Esophagus (tissue), 2 donors: ENCODE measurements at regions not wholly inside any gene's neighbourhood (a gene's known extent, or its start where the extent isn't known, plus 50 kb on each side); places are given as distances from the start of the nearest gene placed in this dataset.

ENCODE experiments used
- H3K27ac ChIP-seq, 2 donors: one replicate each; pipeline ENCODE4 v1.5.1; 2013; ENCODE audit warnings: low read depth in 2 of 2, mild to moderate bottlenecking in 2 of 2, inconsistent platforms in 1 of 2, low read length in 1 of 2, moderate library complexity in 1 of 2
- H3K27me3 ChIP-seq, 2 donors: one replicate each; pipeline ENCODE4 v1.6.1; 2013; ENCODE audit warnings: low read length in 2 of 2, control low read depth in 1 of 2, mild to moderate bottlenecking in 1 of 2; ENCODE audit not compliant: insufficient read depth in 2 of 2, control insufficient read depth in 1 of 2
- H3K36me3 ChIP-seq, 2 donors: one replicate each; pipeline ENCODE4 v1.6.1; 2013; ENCODE audit warnings: low read length in 1 of 2; ENCODE audit not compliant: control insufficient read depth in 2 of 2, insufficient read depth in 2 of 2
- H3K4me1 ChIP-seq, 2 donors: one replicate each; pipeline ENCODE4 v1.6.1; 2013; ENCODE audit warnings: low read length in 1 of 2; ENCODE audit not compliant: control insufficient read depth in 2 of 2, insufficient read depth in 2 of 2
- H3K4me3 ChIP-seq, 2 donors: one replicate each; pipeline ENCODE4 v1.5.1; 2013; ENCODE audit warnings: low read length in 2 of 2, mild to moderate bottlenecking in 2 of 2, low read depth in 1 of 2, moderate library complexity in 1 of 2
- H3K9me3 ChIP-seq, 2 donors: one replicate each; pipeline ENCODE4 v1.6.1; 2013; ENCODE audit warnings: mild to moderate bottlenecking in 2 of 2, low read depth in 1 of 2, low read length in 1 of 2, moderate library complexity in 1 of 2; ENCODE audit not compliant: control insufficient read depth in 2 of 2, insufficient read depth in 1 of 2
- WGBS, 2 donors: extraction: QIAGEN DNeasy Blood & Tissue Kit; methylation state at CpG; one replicate each; pipeline ENCODE4 v1.1.7; 2013; 5-methylcytosine and 5-hydroxymethylcytosine counted together
- donor health status: healthy with polysubstance abuse.
- donor health status: Bipolar disorder and iron deficiency.

DNA sequence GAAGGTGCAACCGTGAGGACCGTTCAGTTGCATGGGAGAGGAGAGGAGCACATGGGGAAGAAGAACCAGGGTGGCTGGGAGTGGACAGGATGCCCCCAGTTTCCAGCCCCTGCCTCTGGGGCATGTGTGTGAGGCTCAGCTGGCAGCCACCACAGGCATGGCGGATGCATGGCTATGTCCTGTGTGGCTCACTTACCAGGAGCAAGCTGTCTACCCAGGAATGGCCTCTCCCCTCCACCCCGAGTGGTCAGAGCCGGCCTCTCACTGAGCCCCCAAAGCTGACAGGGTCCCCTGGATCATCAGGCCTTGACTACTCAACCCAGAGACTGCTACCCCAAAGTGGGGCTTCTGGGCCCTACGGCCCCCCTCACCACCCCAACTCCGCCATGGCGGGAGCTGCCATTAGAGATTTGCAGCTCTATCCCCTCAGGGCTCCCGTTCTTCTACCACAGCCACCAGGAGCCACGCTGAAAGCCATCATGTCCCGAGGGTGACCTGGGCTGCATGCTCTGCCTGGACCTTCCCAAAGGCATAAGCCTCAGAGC lies 65.3 kb downstream of the RHOB start:
- Histone ChIP-seq H3K27me3 (no peaks in the 10 kb centered on the region), H3K4me1 (peaks cover 4 to 10% of the 10 kb centered on the region in 2 donors), H3K4me3 (no peak overlapping the region), H3K36me3 (no peaks in the 10 kb centered on the region), H3K9me3 (no peaks in the 10 kb centered on the region), H3K27ac (no peak overlapping the region)
- 94 to 95% methylated on average over 11 of the region's 11 CpGs for WGBS, 2 donors

DNA sequence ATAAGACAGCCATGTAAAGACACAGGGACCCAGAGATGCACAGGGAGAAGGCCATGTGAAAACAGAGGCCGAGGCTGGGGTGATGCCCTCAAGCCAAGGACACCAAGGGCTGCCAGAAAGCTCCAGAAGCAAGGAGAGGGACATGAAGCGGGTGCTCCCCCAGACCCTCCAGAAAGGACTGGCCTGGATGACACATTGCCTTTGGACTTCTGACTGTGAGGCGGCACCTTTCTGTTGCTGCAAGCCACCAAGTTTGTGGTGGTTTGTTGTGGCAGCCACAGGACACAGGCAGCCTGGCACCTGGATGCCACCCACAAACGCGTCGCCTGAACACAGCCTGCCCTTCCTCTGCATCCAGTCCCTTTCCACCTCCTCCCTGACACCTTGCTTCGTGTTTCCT lies 67.1 kb downstream of the RHOB start:
- WGBS, 2 donors = 88 to 93% methylated on average over 7 of the region's 7 CpGs
- no peaks in the 10 kb centered on the region for H3K27me3 ChIP-seq
- peaks cover 4 to 10% of the 10 kb centered on the region in 2 donors for H3K4me1 ChIP-seq
- H3K9me3 ChIP-seq = no peaks in the 10 kb centered on the region
- no peak overlapping the region for H3K27ac ChIP-seq
- H3K4me3 ChIP-seq = no peak overlapping the region
- H3K36me3 ChIP-seq = no peaks in the 10 kb centered on the region

DNA sequence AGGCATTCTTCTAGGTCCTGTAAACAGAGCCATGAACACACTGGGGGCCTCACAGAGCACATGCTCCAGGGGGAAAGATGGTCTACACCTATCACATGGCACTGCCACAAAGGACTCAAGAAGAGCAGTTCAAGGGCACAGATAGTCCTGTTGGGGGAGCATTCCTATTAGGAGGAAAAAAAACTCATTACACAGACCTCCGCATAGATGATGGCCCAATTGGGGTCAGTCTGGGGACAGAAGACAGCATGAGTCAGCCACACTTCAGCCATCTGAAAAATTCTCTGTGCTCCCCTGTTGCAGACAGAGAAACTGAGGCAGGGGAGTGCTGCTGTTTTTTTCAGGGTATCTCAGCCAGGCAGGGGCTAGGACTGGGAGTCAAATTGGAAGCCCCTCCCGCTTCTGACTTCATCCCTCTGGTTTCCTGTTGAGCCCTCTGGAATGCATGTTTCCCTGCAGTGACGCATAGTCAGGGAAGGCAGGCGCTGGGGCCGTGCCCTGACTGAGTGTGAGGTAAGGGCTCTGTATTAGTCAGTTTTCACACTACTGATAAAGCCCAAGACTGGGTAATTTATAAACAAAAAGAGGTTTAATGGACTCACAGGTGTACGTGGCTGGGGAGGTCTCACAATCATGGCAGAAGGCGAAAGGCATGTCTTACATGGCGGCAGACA lies 67.9 kb downstream of the RHOB start:
- H3K36me3 ChIP-seq = no peaks in the 10 kb centered on the region
- H3K27ac ChIP-seq = no peak overlapping the region
- no peak overlapping the region for H3K4me3 ChIP-seq
- H3K9me3 ChIP-seq = no peaks in the 10 kb centered on the region
- H3K27me3 ChIP-seq = no peaks in the 10 kb centered on the region
- peaks cover 4 to 5% of the 10 kb centered on the region in 2 donors for H3K4me1 ChIP-seq
- WGBS, 2 donors = 80 to 86% methylated on average over 8 of the region's 8 CpGs

DNA sequence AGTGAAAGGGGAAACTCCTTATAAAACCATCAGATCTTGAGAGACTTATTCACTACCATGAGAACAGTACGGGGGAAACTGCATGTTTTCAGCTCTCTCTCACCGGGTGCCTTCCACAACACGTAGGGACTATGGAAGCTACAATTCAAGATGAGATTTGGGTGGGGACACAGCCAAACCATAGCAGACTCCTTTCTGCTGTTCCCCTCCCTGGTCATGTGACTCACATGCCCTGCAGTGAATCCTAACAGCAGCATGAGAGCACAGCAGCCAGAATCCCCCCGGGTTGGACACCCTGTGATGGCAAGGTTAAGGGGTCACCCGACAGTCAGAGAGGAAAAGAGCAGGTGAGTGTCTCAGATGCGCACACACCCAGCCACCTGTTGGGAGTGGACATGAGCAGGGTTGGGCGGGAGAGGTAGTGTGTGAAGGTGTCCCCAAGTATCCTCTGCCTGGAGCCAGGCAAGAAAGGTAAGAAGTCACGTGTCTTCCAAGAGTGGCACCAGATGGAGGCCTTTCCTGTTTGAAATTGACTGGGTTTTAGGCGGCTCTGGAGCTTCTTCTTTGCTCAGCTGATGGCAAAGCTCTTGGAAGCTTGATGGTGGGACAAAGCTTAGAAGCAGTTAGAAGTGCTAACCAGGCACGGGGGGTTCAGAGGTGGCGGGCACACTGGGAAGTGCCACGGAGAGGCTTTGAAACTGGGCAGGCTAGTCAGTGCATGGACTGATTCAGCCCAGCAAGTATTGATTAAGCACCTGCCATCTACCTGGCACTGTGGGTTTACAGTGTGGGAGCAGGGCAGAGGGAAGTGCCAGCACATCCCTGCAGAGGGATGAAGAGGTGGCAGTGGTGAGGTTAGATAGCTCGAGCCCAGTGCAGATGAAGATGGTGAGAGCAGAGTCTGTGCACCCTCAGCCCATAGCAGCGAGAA lies 68.7 kb downstream of the RHOB start:
- WGBS, 2 donors = 86% methylated on average over 14 of the region's 14 CpGs
- Histone ChIP-seq H3K9me3 (no peaks in the 10 kb centered on the region), H3K36me3 (no peaks in the 10 kb centered on the region), H3K27ac (no peak overlapping the region), H3K4me3 (no peak overlapping the region), H3K4me1 (peaks cover 3 to 4% of the 10 kb centered on the region in 2 donors), H3K27me3 (no peaks in the 10 kb centered on the region)

DNA sequence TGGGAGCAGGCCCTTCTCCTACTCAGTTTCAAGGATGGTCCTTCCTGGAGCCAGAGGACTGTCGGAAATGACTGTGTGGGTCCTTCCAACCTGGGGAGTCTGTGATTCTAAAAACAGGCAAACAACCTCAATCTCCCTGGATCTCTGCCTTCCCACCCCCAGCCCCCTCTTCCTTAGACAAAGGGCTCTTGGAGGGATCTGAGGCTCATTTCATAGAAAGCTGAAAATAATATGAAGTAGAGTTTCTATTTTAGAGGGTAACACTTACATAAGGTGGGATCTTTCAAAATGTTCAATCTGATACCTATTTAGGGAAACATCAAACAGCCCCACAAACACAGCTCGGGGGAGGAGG lies 69.4 kb downstream of the RHOB start:
- 88 to 90% methylated on average over 2 of the region's 2 CpGs for WGBS, 2 donors
- no peaks in the 10 kb centered on the region for H3K27me3 ChIP-seq
- H3K27ac ChIP-seq = no peak overlapping the region
- peaks cover 3 to 4% of the 10 kb centered on the region in 2 donors for H3K4me1 ChIP-seq
- no peaks in the 10 kb centered on the region for H3K36me3 ChIP-seq
- H3K9me3 ChIP-seq = no peaks in the 10 kb centered on the region
- H3K4me3 ChIP-seq = no peak overlapping the region

DNA sequence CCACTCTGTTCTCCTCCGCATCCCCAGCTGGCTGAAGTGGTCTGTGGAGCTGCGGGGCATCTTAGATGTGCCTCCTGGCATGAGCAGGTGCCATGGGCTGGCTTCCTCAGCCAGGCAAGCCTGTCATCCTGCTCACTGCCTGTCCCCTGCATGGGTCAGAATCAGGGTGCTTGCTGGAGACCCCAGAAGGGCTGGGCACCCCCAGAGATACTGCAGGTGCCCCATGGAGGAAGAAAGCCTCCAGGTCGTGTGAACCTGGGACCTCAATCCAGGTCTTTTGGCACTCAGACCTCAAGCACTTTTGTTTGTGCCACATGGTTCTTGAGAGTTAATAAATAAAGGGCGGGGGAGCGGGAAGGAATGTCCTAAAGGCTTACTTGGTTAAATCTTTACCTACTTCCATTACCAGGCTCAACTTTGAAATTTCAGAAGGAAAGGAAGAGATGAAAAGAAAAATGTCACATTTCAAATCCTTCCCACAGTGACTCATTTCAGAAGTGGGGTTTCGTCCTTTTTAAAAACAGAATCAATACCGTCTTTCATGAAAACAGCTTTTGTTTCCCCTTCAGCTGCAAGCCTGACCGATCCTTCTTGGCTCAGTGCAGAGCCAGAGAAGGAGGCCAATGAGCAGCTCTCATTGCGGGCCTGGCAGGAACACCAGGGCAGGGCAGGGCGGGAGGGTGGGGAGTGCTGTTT lies 69.9 kb downstream of the RHOB start:
- Histone ChIP-seq H3K4me1 (peaks cover 3 to 4% of the 10 kb centered on the region in 2 donors), H3K9me3 (no peaks in the 10 kb centered on the region), H3K36me3 (no peaks in the 10 kb centered on the region), H3K27ac (peak overlapping the region in 1 of 2 donors; percentile 72), H3K4me3 (no peak overlapping the region), H3K27me3 (no peaks in the 10 kb centered on the region)
- WGBS, 2 donors = 40 to 48% methylated on average over 10 of the region's 10 CpGs

DNA sequence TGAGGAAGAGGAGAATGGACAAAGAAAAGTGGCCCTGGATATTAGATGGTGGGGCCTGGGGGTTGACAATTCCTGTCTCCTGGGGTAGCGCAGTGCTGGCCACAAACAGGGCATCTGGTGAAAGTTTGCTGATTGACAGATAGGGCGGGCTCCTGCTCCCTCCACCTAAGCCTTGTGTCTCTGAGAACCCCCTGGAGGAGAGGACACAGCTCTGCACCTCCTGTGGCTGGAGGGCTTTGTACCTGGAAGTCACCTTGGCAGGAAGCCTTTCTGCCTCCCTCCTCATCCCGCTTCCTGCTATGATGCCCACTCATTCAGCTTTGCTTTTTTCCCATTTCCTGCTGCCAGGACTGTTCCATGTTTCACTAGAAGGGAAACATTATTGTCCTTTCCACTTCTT lies 72.4 kb downstream of the RHOB start:
- 94 to 100% methylated on average over 3 of the region's 3 CpGs for WGBS, 2 donors

DNA sequence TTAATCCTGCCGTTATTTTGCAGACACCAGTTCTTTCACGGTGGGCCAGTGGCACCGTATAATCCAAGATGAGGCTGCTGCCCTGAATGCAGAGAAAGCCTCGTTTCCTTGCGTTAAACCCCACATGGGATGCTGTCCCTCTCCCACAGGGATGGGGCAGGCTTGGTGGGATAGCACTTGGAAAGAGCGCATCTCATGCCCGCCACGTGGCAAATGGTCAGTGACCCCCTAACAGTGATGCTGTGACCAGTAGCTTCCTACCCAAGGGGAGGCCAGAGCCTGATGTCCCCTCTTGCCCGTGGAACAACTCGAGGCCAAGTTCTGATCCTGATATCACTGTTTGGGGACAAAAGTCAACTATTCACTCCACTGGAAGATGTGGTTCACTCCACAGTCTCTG lies 73.3 kb downstream of the RHOB start:
- WGBS, 2 donors = 92 to 95% methylated on average over 10 of the region's 10 CpGs
- Histone ChIP-seq H3K4me3 (no peak overlapping the region), H3K27me3 (no peaks in the 10 kb centered on the region), H3K9me3 (no peaks in the 10 kb centered on the region), H3K36me3 (no peaks in the 10 kb centered on the region), H3K27ac (no peak overlapping the region), H3K4me1 (peaks cover 4 to 7% of the 10 kb centered on the region in 2 donors)

More for the DNA sequence above, 72.4 kb downstream of the RHOB start:
- Histone ChIP-seq H3K9me3 (no peaks in the 10 kb centered on the region), H3K36me3 (no peaks in the 10 kb centered on the region), H3K4me1 (peaks cover 3 to 4% of the 10 kb centered on the region in 2 donors), H3K27ac (no peak overlapping the region), H3K27me3 (no peaks in the 10 kb centered on the region), H3K4me3 (no peak overlapping the region)

DNA sequence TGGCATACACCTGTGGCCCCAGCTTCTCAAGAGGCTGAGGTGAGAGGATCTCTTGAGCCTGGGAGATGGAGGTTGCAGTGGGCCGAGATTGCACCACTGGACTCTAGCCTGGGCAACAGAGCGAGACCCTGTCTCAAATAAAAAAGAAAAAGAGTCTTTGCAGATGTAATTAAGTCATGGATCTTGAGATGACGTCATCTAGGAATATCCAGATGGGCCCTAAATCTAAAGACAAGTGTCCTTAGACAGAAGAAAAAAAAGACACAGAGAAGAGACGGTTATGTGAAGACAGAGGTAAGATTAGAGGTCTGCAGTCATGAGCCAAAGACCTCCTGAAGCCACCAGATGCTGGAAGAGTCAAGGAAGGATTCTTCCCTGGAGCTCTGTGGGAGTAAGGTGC lies 74.3 kb downstream of the RHOB start:
- H3K4me3 ChIP-seq = no peak overlapping the region
- 88 to 89% methylated on average over 4 of the region's 4 CpGs for WGBS, 2 donors

More for the DNA sequence above, 74.3 kb downstream of the RHOB start:
- no peaks in the 10 kb centered on the region for H3K9me3 ChIP-seq
- peaks cover 4 to 12% of the 10 kb centered on the region in 2 donors for H3K4me1 ChIP-seq
- H3K27ac ChIP-seq = no peak overlapping the region
- H3K27me3 ChIP-seq = no peaks in the 10 kb centered on the region
- H3K36me3 ChIP-seq = no peaks in the 10 kb centered on the region
